ENCODE measurements at regions not wholly inside any gene's neighbourhood (a gene's known extent, or its start where the extent isn't known, plus 50 kb on each side); places are given as distances from the start of the nearest gene placed in this dataset.

DNA sequence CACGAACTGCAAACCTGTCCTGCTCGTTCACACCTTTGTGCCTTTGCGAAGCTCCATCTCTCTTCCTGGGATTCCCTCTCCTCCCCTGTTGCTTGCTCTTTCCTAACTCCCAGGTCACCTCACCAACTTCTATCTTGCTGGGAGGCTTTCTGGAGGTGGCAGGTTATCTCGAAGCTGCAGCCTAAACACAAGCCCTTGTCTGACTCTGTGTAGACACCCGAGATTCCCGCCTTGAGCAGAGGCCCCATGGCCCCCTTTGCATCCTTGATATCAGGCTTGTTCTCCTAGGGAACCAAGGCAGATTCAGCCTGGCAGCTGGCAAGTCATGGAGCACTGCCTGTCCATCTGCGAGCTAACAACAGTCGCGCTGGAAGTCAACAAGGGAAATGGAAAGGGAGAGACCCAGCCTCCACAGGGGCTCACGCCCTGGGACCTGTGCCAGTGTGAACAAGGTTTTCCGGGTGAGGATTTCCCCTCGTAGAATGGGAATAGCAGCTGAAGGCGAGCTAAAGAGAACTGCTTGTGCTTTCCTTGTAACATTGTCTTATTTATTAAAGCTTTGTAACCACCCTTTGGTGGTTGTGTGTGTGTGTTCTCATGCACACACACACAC lies 109.5 kb upstream of the JUN start:
- DNase-seq = no peak

DNA sequence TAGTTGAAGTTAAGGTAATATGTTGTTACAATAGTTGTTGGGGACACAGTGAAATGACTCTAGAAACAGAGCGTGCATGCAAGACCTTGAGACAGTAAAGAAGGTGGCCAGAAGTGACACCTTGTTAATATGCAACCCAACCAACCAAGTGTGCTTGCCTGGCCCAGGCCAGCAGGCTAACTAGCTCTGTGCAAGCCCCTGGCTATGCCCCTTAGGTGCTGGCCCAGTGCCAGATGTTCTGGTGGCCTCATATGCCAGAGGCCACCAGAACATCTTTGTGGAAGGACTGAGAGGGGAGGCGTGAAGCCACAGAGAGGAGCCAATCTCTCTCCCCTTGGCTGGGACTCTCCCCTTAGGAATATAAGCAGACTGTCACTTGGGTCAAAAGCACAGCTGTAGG lies 111.2 kb upstream of the JUN start:
- DNase-seq = no peak

DNA sequence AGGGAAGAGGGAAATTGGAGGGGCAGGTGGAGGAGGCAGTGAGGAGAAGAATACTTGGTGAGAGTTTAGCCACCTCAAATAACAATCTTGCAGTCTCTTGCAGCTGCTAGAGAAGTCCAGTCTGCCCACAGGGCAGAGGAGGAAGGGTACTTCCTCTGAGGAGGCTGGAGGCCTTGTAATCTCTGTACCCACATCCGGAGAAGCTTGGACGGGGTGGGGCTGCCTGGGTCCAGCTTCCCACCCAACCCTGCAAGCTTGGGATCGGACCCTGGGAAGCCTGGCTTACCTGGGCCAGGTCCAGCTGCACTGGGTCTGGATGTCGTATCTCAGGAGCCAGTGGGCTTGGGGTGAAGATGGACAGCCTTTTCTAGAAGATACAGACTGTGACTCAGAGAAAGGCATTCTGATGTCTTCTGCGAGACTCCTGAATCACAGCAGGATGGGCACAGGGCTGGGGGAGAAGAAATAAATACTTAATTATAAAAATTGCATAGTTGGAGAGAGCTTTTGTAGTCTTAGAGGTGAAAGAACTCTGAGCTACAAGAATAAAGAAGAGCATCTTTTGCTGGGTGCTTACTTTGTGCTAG lies 111.8 kb upstream of the JUN start:
- no peak for DNase-seq

DNA sequence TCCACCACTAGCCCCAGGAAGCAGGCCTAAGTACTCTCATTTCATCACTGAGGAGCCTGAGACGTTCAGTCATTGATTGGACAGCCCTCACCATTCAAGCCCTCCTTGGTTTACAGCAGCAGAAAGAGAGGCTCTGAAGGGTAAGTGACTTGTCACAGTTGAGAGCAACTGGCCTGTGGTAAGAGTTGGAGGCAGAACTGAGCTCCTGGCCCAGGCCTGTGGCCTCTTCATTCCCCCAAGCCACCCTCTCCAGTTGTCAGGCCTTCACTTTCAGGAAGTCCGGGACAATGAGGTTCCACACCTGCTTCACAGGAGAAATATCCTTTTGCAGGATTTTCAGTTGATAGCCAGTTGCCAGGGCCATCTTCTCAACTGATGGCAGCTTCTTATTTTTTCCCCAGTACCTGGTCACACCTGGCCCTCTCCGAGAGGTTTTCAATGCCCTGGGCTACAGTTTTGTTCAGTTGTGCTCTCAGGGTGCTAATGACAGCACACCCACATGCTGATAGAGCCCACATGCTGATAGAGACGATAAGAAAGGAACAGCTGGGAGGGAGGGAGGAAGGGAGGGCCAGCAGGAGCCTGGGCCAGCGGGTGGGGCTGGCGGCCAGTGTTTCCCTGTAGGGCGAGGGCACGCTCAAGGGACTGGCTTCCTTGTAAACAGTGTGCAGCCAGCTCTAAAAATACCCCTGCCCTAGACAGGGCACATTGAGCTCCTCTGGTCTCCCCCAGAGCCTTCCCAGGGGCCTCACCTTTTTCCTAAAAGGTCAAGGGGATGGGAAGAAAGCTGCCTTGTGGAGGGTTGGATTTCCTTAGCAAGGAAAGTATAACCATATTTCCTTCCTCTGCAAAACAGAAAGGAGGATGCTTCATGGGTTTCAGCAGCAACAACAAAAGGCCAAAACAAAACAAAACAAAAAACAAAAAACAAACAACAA lies 112.7 kb upstream of the JUN start:
- DNase-seq = no peak

DNA sequence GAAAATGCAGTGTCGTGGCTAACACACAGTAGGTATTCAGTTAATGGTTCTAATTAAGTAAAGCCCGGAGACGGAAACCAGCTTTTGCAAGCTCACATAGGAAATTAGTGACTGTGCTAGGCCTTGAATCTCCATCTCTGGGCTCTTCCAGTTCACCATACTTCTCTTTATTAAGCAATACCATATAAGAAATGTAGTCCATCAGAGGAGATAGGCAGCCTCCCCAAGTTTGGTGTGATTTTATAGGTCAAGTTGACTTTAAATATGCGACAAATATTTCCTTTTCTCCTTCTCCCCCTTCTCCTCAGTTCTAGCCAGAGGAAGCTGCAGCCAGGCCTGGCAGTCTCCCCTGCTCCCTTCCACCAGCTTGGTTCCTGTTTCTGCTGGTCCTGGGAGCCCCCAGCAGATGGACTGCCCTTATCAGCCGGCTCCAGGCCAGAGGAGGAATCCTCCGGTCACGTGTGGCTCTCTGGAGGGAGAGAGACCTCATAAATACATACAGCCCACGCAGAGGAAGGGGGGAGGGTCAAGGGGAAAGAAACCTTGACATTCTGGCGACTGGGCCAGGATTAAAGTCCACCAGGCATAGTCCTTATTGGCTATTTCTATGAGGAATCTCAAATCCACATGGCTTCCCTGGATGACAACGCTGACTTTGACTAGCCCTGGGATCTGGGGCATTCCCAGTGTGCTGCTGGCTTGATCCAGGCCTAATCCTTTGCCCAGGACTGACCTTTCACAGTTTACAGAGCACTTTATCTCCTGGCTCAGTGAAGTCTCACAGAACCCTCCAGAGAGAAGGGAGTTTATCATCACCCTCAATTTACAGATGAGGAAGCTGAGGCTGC lies 115.1 kb upstream of the JUN start:
- DNase-seq = no peak

DNA sequence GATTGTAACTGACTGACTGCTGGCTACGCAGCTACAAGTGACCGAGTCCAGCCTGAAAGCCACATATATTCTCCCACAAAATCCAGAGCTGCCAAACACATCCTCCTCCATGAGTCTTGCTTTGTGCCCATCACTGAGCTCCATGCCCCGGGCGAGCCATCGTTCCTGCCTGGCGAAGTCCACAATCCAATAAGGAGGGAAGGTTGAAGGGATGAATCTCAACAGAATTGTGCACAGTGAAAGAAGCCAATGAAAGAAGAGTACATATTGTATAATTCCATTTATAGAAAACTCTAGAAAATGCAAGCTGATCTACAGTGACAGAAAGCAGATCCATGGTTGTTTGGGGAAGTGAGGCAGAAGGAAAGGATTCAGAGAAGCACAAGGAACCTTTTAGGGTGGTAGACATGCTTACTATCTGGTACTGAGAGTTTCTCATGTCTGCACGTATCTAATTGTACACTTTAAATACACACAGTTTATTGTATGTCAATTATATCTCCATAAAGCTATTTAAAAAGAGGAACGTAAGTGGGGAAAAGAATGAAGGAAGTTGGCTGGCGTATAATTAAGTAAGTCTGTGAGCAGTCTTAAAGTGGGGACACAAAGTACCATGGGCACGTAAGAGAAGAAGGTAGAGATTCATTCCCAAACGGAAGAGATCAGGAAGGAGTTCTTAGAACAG lies 115.9 kb upstream of the JUN start:
- no peak for DNase-seq

DNA sequence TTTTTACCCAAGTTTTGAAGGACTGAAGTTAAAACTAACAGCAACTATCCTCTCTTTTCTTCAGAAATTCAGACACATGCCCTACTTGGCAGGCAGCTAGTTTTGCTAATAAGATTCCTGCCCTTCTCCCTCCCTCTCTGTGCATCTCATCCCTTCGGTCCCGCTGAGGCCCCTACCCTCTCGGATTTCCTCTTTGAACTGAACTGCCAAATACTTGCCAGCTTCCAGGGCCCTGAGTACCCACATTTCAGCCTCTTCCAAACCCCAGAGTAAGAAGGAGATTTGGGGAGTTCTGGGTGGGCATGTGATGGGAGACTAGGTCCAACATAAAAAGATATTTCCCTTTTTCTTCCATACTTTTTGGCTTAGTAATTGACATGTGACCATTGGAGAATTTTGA lies 116.5 kb upstream of the JUN start:
- no peak for DNase-seq

DNA sequence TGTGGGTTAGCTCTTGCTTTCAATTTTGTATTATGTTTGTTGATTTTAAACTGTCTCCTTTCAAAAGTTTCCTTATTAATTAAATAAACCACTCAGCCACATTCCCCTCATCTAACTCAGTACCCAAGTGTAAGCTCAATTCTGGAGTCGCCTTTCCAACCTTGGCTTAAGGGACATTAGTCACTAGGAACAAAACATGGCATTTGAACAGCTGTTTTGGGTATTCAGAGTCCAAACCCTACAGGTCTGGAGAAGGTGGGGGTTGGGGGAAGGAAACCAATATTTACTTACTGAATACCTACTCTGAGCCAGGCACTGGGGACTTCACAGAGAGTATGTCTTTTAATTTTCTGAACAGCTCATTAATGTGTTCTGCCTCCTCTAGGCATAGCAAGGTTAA lies 117.2 kb upstream of the JUN start:
- no peak for DNase-seq

DNA sequence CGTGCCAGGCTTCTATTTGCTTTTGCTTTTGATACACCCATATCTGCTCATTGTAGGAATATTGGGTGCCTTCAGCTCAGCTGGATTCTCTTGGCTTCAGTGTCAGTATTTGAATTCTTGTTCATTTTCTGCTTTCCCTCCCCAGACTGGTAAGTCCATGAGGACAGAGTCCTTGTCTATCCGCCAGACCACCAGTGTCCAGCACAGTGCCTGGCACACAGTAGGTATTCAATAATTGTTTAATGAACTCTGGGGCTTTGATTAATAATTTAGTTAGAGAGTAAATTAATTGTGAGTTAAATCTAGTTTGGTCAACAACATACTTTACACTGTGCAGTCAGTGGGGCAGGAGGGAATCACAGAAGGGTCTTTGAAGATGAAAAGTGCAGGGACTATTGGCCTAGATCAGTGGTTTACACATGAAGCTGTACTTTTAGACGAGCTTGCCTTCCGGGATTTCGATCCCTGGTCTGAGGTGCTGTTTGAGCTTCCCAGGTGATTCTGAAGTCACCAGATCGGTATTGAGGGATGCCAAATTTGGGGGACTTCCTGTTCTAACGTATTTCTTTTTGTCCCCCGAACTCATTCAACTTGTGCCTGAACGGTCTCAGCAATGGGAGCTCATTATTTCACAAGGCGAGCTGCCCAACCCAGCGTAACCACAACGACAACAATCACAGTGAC lies 119.1 kb upstream of the JUN start:
- DNase-seq = no peak

DNA sequence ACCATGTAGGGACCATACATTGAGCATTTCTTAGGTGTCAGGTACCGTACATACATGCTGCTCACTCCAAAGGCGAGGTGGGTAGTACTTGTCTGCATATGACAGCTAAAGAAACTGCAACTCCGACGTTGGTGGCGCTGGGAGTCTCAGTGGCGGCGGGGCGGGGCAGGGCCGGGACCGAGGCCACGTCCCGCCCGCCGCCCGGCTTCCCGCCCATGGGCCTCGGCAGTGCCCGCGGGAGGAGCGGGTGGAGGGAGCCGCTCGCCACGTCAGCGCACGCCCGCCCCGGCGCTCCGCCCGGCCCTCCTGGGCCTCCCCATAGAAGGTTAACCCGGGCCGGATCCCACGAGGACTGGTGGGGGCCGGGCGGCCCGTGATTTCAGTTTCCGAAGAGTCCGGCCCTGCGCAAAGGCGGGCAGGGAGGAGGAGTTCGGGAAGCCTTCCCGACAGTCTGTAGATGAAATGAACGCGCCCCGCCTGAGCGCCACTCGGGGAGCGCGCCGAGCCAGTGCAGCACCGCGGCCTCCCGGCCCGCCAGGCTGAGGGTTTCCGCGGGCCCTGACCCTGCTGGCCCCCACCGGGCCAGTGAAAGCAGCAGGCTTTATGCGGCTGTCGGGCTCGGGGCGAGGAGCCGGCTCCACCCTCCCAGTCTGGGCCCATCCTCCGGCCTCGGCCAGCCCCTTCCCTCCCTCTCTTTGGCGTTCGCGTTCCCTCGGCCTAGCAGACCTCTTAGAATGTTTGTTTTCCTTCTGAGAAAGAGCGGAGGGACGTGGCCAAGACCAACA lies 119.9 kb upstream of the JUN start:
- DNase-seq = peak; percentile 58

DNA sequence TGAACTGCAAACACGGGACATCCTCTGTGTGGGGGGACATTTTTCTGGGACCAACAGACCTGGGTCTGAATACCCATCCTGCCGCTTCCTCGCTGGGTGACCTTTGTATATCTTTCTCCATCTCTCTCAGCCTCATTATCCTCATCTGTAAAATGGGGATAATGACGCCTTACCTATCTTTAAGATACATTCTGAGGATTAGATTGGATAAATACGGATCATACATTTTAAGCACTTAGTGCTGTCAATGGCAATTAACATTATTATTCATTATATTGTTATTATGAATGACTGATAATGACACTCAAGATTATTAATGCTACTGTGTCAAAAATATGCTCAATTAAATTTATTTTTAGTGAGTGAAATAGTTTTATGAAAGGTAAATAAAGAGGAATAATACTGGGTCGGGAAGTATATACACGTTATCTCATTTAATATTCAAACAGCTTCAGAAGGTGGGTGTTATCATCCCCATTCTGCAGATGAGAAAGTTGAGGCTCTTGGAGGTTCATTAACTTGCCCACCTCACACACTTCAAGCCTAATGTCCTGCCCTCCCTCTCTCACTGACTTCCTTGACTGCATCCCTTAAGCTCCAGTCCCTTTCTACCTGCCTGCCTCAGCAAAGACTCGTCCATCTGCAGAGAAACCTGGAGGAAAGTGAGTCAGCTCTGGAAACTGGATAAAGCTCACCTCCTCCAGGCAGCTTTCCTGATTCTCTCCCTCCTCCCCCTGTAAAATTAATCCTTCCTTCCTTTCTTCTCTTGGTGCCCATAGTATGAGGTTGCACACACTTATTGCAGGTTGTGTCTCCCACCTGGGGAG lies 120.7 kb upstream of the JUN start:
- no peak for DNase-seq

DNA sequence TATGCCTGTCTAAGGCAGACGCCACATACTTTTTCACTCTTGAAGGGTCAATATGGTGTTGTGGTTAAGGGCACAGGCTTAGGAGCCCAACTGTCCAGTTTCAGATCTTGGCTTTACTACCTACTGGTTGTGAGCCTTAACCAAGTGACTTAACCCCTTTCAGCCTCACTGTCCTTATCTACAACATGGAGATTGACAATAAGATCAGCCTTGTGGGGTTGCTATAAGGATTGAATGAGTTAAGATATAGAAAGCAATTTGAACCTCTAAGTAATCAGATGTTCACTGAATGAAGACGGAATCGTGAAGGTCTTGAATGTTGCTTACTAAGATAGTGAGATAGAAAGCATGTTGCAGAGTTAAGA lies 121.3 kb upstream of the JUN start:
- DNase-seq = no peak

DNA sequence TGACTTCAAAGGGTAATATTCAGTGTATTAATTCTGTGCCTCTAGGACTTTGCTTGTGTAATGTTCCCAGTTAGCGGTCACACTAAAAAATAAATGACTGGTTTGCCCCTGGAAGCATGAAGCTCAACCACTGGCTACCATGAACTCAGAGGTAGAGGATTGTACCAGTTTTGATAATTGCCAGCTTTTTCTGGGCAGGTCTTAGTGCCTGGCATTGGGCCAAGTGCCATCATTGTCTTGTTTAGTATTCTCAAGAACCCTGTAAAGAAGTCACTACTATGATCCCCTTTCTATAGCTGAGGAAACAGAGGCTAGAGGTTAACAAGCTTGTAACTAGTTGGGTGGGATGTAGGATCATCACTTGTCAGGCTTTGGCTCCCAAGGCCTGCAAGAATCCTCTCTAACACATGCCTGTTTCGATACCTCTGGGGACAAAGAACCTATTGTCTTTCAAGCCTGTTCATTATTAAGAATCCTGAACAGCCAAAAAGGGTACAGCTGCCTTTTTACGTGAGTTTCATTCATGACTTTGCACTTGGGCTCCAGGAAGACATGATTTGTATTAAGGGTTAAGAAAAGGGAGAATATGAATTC lies 121.9 kb upstream of the JUN start:
- no peak for DNase-seq

DNA sequence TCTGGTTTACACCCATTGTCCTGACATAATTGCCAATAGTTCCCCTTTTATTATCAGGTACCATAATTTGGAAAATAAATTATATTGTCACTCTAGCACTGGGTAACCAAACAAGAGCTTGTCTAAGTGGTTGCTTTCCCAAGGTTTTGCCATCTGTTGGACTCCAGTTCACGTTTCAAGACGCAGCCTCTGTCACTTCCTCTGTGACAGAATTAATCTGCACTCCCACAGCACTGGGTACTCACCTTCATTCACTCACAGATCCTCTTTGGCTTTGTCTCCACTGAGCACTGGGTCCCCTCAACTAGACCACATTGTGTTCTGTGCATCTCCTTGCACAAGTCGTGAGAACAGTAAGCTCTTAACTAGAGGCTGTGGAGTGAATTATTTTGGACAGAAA lies 123.6 kb upstream of the JUN start:
- DNase-seq = no peak

DNA sequence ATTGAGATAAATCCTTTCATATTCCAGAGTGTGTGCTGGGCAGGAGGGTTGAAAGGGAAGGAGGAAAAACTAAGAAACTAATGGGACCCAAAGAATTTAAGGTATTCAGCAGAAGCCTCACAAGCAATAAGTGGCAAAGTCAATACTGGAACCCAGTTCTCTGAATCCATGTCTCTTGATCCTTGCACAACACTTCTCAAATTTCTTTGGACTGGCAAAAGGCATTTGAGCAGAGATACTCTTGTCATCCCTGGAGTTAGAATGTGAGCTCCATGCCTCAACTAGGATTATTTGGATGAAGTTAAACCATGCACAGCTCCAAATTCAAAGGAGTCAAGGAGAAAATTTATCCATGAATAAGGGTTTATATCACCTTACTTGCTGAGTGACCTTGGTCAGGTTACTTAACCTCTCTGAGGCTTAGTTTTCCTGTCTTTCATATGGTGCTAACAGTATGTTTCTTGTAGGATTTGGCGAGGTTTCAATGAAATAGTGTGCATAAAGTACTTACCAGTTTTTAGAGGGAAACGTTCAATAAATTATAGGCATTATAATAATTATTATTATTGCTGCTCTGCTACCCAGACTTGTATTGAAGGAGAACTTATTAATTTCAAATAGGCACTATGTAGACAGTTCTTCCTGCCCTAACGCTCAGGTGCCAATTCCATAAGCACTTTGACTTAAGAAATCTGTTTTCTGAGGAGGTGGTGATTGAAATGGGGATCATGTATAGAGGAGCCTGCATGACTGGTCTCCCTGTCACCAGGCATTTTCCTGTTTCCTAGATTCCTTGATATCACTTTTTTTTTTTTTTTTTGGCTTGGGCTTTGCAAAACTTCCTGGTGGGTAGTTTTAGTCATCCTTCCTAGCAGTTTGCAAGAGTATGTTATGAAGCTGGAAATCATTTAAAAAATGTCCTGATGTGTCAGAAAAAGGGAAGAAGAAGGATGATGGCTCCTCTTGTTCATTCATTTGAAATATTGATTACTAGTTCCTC lies 125.0 kb upstream of the JUN start:
- no peak for DNase-seq

DNA sequence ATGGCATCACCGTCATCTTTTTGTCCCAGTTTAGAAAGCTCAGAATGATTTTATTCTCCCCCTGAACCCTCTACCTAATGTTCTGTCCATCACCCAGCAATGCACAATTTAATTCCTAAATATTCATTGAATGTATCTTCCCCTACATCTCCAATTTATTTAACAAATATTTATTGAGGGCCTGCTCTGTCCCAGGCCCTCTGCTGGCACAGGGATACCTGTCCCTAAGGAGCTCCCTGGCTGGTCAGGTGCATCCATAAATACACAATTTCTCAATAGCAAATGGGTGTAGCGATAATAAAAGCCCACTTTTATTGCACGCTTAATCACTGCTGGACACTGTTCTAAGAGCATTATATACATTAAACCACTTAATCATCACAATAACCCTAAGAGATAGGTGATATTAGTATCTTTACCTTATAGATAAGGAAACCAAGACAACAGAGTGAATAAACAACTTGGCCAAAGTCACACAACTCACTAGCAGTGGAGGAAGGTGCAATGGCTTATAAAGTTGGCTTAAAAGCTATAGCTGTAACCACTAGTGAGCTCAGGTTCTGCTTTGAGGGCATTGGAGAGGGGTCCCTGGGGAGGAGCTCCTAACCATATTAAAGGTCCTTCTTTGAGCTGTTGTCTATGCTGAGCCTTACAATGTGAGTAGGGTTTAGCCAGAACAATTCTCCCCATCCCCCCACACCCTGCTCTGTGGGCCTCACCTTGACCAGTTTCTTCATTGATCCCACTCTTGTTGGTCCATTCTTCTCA lies 126.3 kb upstream of the JUN start:
- no peak for DNase-seq

DNA sequence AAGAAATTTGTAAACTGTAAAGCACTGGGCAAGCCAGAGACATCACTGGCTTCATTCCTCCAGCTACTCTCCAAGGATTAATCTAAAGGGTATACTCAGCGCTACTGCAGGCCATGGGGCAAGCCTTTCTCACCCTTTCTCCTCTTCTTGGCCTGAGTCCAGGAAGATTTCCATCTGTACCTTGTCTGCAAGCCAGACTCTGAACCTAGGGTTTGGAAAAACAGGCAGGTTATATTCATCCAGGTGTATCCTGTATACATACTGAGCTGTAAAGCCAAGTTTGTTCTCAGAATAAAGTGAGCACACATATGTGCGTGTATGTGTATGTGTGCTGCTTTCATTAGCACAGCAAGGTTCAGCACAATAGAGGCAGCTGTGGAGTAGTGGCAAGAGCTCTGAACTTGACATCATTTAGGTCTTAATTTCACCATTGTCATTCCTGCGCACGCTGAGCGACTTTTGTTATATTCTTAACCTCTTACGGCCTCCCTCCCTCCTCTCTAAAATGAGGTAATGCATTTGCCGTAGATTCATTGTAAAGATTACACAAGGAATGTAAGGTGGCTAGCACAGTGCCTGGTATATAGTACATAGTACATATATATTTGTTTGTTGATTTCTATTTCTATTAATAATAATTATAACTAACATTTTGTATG lies 128.1 kb upstream of the JUN start:
- DNase-seq = no peak
